ENCODE measurements at regions not wholly inside any gene's neighbourhood (a gene's known extent, or its start where the extent isn't known, plus 50 kb on each side); places are given as distances from the start of the nearest gene placed in this dataset.
"Not testable (repeated sequence)": the region's sequence is repeated elsewhere in the genome, so short reads cannot be mapped to it uniquely, and the experiment has no call there.

DNA sequence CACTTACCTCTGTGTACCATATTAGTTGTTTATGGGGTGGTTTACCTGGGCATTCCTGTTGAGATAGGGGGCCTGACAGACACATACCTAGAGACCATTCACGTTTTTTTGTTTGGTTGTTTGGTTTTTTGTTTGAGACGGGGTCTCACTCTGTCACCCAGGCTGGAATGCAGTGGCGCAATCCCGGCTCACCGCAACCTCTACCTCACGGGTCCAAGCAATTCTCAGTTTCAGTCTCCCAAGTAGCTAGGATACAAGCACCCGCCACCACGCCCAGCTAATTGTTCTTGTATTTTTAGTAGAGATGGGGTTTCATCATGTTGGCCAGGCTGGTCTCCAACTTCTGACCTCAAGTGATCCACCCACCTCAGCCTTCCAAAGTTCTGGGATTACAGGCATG, 314.9 kb upstream of the PPARGC1A start:
- H3K36me3 Mint-ChIP-seq; H3K27ac Mint-ChIP-seq; DNase-seq; H3K27me3 Mint-ChIP-seq (ENCODE audit: low read depth in 3 of 3); H3K4me1 Mint-ChIP-seq; H3K4me3 Mint-ChIP-seq; H3K9me3 Mint-ChIP-seq: not testable (repeated sequence)

DNA sequence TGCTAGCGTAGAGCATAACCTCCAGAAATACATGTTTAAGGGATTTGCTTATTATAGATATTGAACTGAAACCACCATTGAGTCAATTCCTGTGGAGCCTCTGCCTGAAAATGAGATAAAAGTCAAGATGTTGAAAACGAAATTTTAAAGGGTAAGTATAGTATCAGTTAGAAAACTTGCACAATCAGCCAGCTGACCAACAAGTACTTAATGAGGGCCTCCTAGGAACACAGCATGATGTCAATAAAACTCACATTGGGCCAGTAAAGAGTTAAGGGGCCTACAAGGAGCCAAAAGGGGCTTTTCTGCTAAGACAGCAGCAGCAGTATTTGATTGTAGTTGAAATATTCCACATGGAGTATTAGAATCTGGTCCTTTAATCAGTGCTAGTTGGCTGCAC, 314.1 kb upstream of the PPARGC1A start:
- no peak for DNase-seq
- Mint-ChIP-seq H3K27ac (no peak overlapping the region), H3K4me3 (no peak overlapping the region), H3K27me3 (ENCODE audit: low read depth in 3 of 3) (no peaks in the 10 kb centered on the region), H3K36me3 (no peaks in the 10 kb centered on the region), H3K4me1 (no peaks in the 10 kb centered on the region), H3K9me3 (peaks cover 0 to 5% (median 3%) of the 10 kb centered on the region in 6 donors)

DNA sequence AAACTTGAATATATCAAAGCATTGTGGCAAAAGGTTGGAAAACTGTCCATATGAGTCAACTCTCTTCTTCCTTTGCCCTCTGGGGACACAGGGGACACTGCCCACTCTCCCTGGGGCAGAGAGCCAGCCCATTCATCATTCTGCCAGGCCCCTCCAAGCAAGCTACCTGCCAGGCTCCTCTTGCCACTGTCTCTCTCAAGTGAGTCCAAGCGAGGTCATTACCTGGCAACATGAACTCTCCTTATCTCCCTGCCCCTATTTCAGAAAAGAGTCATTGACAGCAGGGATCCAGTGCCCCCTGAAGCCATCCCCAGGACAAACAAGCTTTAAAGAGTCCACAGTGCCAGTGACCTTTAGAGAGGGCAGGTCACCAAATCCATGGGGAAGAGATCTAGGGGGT, 312.7 kb upstream of the PPARGC1A start:
- Mint-ChIP-seq H3K36me3 (no peaks in the 10 kb centered on the region), H3K9me3 (peaks cover 0 to 5% (median 2%) of the 10 kb centered on the region in 6 donors), H3K27ac (no peak overlapping the region), H3K27me3 (ENCODE audit: low read depth in 3 of 3) (no peaks in the 10 kb centered on the region), H3K4me1 (no peaks in the 10 kb centered on the region), H3K4me3 (no peak overlapping the region)
- no peak for DNase-seq

DNA sequence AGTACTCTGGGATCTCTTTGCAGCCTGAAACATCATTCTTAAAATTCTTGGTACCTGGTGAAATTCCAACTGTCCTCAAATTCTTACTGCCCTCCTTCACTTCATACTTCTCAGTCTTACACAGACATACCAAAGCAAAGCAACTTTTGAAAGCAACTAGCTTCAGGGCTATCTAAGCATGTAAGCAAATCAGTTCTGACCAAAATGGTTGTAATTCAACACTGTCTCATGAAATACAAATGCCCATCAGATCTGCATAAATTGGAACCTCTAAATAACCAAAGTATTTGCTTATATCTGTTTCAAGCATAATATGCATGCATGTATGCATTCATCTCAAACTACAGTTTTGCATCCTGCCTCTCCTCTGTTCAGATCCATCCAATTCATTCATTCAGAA, 308.1 kb upstream of the PPARGC1A start:
- Mint-ChIP-seq H3K27me3 (ENCODE audit: low read depth in 3 of 3) (no peaks in the 10 kb centered on the region), H3K4me1 (no peaks in the 10 kb centered on the region), H3K9me3 (peaks cover 0 to 7% (median under 1%) of the 10 kb centered on the region in 6 donors), H3K36me3 (no peaks in the 10 kb centered on the region), H3K27ac (no peak overlapping the region), H3K4me3 (no peak overlapping the region)
- DNase-seq, result no peak

DNA sequence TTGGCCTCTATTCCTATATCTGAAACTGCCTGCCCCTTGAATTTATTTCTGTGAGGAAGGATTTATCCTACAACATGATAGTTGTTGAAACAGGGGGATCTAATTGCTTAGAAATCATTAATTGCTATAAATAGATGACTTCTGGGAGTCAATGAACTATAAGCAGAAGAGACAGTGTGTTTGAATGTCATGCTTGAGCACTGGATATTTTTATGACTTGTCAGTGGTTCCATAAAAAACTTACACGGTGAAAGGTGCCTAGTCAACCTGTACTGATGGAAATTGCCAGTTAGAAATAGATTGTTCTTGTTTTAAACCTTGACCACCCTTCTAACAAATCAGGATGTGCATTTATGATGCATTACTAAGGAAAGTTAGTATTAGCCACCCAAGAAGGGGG, 306.9 kb upstream of the PPARGC1A start:
- Mint-ChIP-seq H3K4me3 (no peak overlapping the region), H3K4me1 (no peaks in the 10 kb centered on the region)

DNA sequence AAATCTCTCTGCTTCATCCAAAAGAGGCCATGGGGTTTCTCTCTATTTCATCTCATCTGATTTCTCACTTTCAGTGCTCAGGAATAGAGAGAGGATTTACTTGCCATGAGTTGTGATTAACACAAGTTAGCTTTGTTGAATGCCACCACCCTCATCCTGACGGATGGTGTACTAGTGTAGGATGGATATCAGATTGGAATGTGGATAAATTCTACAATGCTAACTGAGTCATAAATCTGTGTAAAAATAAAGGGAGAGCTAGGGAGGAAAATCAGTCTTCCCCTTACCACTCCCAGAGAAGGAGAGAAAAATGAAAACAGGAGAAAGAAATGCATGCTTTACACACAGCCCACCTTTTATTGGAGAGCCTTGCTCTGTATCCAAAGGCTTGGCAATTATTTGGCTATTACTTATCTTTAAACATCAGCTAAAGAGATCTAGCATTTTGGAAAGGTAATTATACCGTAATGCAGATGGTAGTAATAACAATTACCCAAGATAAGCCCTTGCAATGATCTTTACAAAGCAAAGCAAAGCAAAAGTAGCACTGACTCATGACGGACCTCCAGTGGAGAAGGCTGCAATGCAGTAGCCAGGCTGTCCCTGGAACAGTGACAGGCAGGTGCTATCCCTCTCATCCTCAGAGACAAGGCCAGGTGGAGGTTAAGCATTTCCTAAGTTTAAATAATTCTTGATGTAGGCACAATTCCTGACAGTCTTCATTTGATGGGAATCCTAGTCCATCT, 306.3 kb upstream of the PPARGC1A start:
- Mint-ChIP-seq H3K4me1 (no peaks in the 10 kb centered on the region), H3K27me3 (ENCODE audit: low read depth in 3 of 3) (no peaks in the 10 kb centered on the region), H3K4me3 (no peak overlapping the region), H3K9me3 (peaks cover 0 to 5% (median 3%) of the 10 kb centered on the region in 6 donors), H3K36me3 (no peaks in the 10 kb centered on the region), H3K27ac (no peak overlapping the region)
- DNase-seq, result no peak

More for the DNA sequence above, 306.9 kb upstream of the PPARGC1A start:
- no peak for DNase-seq
- Mint-ChIP-seq H3K9me3 (peaks cover 0 to 5% (median 3%) of the 10 kb centered on the region in 6 donors), H3K27me3 (ENCODE audit: low read depth in 3 of 3) (no peaks in the 10 kb centered on the region), H3K36me3 (no peaks in the 10 kb centered on the region), H3K27ac (no peak overlapping the region)

DNA sequence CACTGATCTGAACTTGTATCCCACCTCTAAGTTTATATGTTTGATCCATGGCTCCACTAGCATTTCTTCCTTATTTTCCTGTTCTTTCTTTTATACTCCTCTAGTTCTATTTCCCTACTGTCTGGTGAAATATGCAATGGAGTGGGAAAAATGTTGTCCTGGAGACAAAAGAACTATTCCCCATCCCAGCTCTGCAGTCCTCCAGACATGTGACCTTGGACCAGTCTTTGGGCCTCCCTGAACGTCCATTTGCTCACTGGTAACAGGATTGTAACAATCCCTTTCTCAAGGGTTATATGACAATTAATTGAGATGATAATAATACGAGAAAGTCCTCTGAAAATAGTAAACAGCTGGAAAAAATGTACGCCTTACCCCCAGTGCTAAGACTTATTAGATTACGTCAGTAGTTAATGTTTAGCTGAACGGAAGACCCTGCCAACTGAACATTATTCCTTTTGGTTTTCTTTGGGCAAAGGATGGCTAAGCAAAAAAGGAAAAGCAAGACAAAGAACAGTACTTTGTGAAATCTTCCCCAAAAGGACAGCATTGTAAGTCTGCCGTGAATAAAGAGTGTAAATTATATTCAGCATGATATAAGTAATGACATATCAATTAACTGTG, 302.3 kb upstream of the PPARGC1A start:
- H3K4me3 Mint-ChIP-seq, result no peak overlapping the region
- H3K4me1 Mint-ChIP-seq, result no peaks in the 10 kb centered on the region
- no peak for DNase-seq
- no peaks in the 10 kb centered on the region for H3K27me3 Mint-ChIP-seq (ENCODE audit: low read depth in 3 of 3)
- H3K9me3 Mint-ChIP-seq, result peaks cover 0 to 5% (median 4%) of the 10 kb centered on the region in 6 donors
- H3K27ac Mint-ChIP-seq, result no peak overlapping the region
- H3K36me3 Mint-ChIP-seq, result no peaks in the 10 kb centered on the region

DNA sequence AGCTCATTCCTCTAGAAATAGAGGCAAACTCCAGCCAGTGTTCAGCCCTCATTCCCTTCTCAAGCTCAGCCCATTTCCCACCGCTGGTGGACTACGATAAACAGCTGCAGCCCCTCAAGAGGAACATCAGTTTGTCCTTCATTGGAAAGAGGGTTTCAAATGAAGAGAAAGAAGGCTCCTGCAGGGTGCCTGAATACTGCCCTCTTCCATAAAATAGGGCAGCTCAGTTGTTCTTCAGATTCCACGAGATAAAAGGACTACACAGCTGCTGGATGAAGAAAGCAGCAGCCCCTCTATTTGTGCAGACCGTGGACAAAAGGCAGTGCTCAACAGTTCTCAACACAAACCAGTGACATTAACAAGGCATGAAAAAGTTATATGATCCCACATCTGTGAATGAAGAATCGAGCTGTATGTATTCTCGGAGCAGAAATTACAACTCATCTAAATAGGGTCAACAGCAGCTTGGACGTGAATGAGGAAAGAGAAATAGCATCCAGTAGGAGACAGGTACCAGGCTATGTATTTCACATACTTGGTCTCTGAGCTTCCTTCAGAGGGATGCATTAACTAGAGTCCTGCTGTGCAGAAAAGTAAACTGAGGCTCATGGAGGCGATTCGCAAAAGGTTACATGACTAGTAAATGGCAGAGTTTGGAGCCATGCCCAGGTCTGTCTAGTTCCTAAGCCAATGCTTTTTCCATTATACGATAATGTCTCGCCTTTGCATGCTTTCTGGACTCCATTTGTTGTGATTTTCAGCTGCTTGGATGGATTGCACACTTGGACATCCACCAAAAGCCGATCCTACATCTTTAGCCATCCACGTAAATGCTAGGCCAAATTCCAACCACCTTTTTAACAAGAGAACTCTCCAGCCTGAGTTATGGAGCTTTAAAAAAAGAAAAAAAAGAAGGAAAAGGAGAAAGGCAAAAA, 301.2 kb upstream of the PPARGC1A start:
- H3K27me3 Mint-ChIP-seq (ENCODE audit: low read depth in 3 of 3), result no peaks in the 10 kb centered on the region
- no peak overlapping the region for H3K27ac Mint-ChIP-seq

DNA sequence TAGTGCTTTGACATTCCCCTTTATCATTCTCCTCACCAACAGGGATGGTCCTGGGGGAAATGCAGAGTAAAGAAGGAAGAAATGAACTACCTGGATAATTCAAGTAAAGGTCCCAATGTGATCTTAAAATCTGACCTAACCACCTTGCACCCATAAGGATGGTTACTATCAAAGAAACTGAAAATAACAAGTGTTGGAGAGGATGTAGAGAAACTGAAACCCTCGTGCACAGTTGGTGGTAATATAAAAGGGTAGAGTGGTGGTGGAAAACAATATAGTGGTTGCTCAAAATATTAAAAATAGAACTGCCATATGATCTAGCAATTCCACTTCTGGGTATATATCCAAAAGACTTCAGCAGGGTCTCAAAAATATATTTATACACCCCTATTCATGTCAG, 298.6 kb upstream of the PPARGC1A start:
- Mint-ChIP-seq H3K4me1 (no peaks in the 10 kb centered on the region), H3K4me3 (no peak overlapping the region), H3K36me3 (no peaks in the 10 kb centered on the region), H3K27me3 (ENCODE audit: low read depth in 3 of 3) (no peaks in the 10 kb centered on the region), H3K9me3 (peaks cover 0 to 8% (median 0%) of the 10 kb centered on the region in 6 donors), H3K27ac (no peak overlapping the region)
- DNase-seq, result no peak

More for the DNA sequence above, 301.2 kb upstream of the PPARGC1A start:
- DNase-seq, result no peak
- no peaks in the 10 kb centered on the region for H3K4me1 Mint-ChIP-seq
- H3K36me3 Mint-ChIP-seq, result no peaks in the 10 kb centered on the region
- peaks cover 0 to 5% (median 4%) of the 10 kb centered on the region in 6 donors for H3K9me3 Mint-ChIP-seq
- no peak overlapping the region for H3K4me3 Mint-ChIP-seq

DNA sequence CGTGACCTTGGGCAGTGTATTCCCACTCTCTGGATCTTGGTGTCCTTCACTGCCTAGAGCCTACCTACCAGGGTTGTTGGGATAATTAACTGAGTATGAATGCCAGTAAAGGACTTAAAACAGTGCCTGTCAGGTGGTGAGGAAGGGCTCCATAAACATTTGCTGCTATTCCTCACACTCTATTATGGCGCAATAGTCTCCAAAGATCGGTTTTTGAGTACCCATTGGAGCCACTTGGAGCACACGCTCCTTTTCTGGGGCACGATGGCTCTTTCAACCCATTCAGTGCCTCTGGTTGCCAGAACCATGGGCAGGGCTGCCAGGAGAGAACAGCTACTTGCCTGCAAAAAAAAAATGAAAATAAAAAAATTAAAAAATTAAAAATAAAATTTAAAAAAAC, 296.6 kb upstream of the PPARGC1A start:
- Mint-ChIP-seq H3K9me3 (peaks cover 0 to 8% (median 0%) of the 10 kb centered on the region in 6 donors), H3K27me3 (ENCODE audit: low read depth in 3 of 3) (no peaks in the 10 kb centered on the region), H3K4me1 (no peaks in the 10 kb centered on the region), H3K36me3 (no peaks in the 10 kb centered on the region), H3K27ac (no peak overlapping the region), H3K4me3 (no peak overlapping the region)
- no peak for DNase-seq

DNA sequence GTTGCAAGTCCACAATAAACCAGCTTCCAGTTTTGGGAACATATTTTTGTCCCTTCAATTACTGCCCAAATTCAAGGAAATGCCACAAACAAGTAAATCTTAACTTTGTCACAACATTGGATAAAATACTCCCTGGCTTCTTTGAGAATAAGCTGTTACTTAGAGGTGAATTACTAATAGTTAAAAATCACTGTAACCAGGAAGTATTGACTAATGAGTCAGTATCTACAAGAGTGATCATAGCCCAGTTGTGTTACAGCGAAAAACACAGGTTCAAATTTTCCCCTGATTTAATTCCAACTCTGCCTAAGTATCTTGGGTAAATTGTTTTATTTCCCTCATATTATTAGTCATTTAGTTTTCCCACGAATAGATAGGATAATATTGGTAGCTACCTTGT, 291.2 kb upstream of the PPARGC1A start:
- H3K27ac Mint-ChIP-seq, result no peak overlapping the region
- H3K4me1 Mint-ChIP-seq, result no peaks in the 10 kb centered on the region
- H3K27me3 Mint-ChIP-seq (ENCODE audit: low read depth in 3 of 3), result peaks cover 0 to 4% (median 0%) of the 10 kb centered on the region in 3 donors
- H3K4me3 Mint-ChIP-seq, result no peak overlapping the region
- no peaks in the 10 kb centered on the region for H3K36me3 Mint-ChIP-seq
- H3K9me3 Mint-ChIP-seq, result peaks cover 0 to 15% (median 5%) of the 10 kb centered on the region in 6 donors
- DNase-seq, result no peak

DNA sequence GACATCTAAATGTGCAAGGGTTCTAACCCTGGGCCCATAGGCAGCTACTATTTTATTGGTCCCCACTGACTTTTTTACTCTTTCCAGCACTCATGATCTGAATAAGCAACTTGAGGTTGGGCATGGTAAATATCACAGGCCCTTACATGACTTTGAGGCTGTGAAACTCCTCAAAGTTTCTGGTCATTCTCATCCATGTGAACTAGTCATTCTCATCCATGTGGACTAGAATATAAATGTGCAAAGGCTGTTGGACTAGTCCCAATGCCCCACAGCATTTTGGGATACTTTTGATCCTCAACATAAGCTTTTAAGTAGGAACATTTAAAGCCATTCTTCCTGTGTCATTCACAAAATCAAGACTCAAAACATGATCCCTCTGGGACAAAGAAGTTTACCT, 290.7 kb upstream of the PPARGC1A start:
- Mint-ChIP-seq H3K27ac (no peak overlapping the region), H3K9me3 (peaks cover 0 to 15% (median 7%) of the 10 kb centered on the region in 6 donors), H3K4me1 (no peaks in the 10 kb centered on the region), H3K36me3 (no peaks in the 10 kb centered on the region), H3K27me3 (ENCODE audit: low read depth in 3 of 3) (peaks cover 0 to 5% (median 0%) of the 10 kb centered on the region in 3 donors), H3K4me3 (no peak overlapping the region)
- DNase-seq, result no peak

DNA sequence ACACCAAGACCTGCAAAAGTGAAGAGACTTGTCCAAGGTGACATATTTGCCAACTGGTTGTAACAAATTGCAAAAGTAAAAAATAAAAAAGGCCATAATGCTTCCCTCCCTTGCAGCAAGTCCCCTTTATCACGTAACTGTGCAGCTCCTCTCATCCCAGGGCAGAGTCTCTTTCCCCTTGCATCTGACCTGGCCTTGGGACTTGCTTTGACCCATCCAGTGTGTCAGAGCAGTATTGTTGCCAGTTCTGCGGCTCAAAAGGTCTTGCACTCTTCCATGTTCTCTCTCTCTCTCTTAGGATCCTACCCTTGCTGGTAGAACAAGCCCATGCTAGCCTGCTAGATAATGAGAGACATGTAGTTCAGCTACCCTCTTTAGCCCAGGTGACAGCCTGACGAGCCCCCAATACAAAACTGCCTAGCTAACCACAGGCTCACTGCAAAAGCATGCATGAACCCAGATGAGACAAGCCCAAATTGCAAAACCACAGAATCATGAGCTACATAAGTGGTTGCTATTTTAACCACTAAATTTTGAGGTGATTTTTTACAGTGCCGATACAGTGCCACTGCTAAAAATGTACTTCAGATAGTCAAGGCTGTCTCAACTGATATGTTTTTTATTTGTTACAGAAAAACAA, 289.5 kb upstream of the PPARGC1A start:
- Mint-ChIP-seq H3K27ac (no peak overlapping the region), H3K36me3 (no peaks in the 10 kb centered on the region), H3K4me1 (no peaks in the 10 kb centered on the region), H3K27me3 (ENCODE audit: low read depth in 3 of 3) (peaks cover 0 to 9% (median 0%) of the 10 kb centered on the region in 3 donors), H3K9me3 (peaks cover 0 to 15% (median 7%) of the 10 kb centered on the region in 6 donors), H3K4me3 (no peak overlapping the region)
- DNase-seq, result no peak
